Mammary epithelial cell (primary cell): ENCODE measurements at regions not wholly inside any gene's neighbourhood (a gene's known extent, or its start where the extent isn't known, plus 50 kb on each side); places are given as distances from the start of the nearest gene placed in this dataset.

Experiments used
- EZH2 ChIP-seq: IDR thresholded peaks from 2 replicates; pipeline ENCODE4 v1.6.1; 2012; ENCODE audit warnings: low read length, inconsistent platforms, borderline replicate concordance
- TF ChIP-seq, protein P1 (sequence below), 2 donors: IDR thresholded peaks in 1 of 2; conservative IDR thresholded peaks in 1 of 2; 2 replicates each; pipeline ENCODE4 v1.5.1; 2011 to 2012; ENCODE audit warnings: inconsistent platforms in 2 of 2, low read length in 2 of 2, mild to moderate bottlenecking in 2 of 2, control low read depth in 1 of 2, low read depth in 1 of 2; ENCODE audit not compliant: insufficient read depth in 1 of 2; ENCODE audit errors: extremely low read depth in 1 of 2

DNA sequence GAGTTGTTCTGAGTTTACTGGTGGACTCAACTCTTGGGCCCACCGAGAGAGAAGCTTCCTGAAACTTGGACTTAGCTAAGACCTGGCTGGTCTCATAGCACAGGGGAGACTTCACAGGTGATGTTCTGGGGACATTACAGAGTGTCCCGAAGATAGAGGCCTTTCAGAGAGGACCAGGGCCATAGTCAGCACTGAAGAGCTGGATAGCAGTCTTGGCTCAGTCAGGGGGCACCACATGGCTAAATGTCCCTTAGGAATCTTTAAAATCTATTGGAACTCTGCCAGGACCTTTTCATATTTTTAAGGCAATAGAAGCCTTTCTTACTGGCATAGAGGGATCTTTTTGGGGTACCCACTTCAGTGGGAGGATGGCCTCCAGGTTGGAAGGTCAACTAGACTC is 59.8 kb upstream of the CPLX2 start:
- TF ChIP-seq, protein P1, sequence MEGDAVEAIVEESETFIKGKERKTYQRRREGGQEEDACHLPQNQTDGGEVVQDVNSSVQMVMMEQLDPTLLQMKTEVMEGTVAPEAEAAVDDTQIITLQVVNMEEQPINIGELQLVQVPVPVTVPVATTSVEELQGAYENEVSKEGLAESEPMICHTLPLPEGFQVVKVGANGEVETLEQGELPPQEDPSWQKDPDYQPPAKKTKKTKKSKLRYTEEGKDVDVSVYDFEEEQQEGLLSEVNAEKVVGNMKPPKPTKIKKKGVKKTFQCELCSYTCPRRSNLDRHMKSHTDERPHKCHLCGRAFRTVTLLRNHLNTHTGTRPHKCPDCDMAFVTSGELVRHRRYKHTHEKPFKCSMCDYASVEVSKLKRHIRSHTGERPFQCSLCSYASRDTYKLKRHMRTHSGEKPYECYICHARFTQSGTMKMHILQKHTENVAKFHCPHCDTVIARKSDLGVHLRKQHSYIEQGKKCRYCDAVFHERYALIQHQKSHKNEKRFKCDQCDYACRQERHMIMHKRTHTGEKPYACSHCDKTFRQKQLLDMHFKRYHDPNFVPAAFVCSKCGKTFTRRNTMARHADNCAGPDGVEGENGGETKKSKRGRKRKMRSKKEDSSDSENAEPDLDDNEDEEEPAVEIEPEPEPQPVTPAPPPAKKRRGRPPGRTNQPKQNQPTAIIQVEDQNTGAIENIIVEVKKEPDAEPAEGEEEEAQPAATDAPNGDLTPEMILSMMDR (conservative IDR thresholded peaks at IDR 0.05 in 1 of 2, IDR thresholded peaks at IDR 0.05 in 1 of 2; ENCODE audit: extremely low read depth in 1 of 2, insufficient read depth in 1 of 2, low read depth in 1 of 2, low read length in 2 of 2) = no peak
- TF ChIP-seq EZH2 = no peak
